ENCODE measurements at regions not wholly inside any gene's neighbourhood (a gene's known extent, or its start where the extent isn't known, plus 50 kb on each side); places are given as distances from the start of the nearest gene placed in this dataset.

DNA sequence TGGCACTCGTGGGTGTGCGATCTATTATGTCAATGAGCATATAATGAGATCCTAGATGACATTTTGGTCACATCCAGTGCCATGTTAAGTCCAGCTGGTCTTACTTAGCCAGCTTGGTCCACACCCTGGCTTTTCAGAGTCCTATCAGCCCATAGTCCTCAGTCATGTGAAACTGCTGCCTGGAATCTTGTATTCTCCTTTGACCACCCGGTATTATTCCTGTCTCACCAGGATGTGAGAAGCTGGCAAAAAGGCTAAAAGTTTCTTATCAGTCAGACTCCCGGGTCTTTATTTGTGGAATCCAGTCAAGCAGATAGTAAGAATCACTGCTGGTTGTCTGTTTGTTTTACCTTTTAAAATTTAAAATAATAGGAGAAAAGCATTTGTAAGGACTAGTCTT, 705.6 kb upstream of the GHITM start:
- H4K8ac ChIP-seq (ENCODE audit: extremely low read depth, insufficient read depth, low read length): no peak overlapping the region
- no peak overlapping the region for H3K9ac ChIP-seq (replicated peaks in 1 of 4; ENCODE audit: extremely low read depth in 1 of 4, low read depth in 3 of 4, low read length in 3 of 4)
- H3K56ac ChIP-seq (replicated peaks; ENCODE audit: insufficient read length, low read depth, low read length): no peak overlapping the region
- FAIRE-seq: no peak
- no peak overlapping the region for H3K4ac ChIP-seq (replicated peaks; ENCODE audit: insufficient read length, low read depth, low read length)
- H2BK20ac ChIP-seq (ENCODE audit: low read length): no peak overlapping the region
- no peak overlapping the region for H3K27ac ChIP-seq (ENCODE audit: low read depth, low read length)
- H2AK5ac ChIP-seq (ENCODE audit: low read depth, low read length): no peak overlapping the region
- no peak overlapping the region for H3K18ac ChIP-seq (ENCODE audit: extremely low read depth, low read length)
- no peaks in the 10 kb centered on the region for H3K79me1 ChIP-seq (ENCODE audit: low read depth, low read length)
- no peaks in the 10 kb centered on the region for H4K20me1 ChIP-seq (replicated peaks in 1 of 2; ENCODE audit: control insufficient read depth in 1 of 2, insufficient read depth in 2 of 2, low read length in 2 of 2)
- H3K14ac ChIP-seq (ENCODE audit: insufficient read length): no peak overlapping the region
- 93% methylated on average over 4 of the region's 4 CpGs; no CpG with 5 or more reads in 1 of the 2 experiments for WGBS, 2 experiments (ENCODE audit: extremely low coverage in 1 of 2, insufficient coverage in 1 of 2, insufficient read length in 1 of 2, insufficient replicate concordance in 2 of 2, low coverage in 1 of 2, low lambda C conversion rate in 2 of 2, missing lambda C conversion rate in 1 of 2)
- peaks cover under 1 to 9% of the 10 kb centered on the region in 2 experiments; a peak in 2 of 4 replicates for H3K9me3 ChIP-seq (ENCODE audit: insufficient read depth in 2 of 2, low read depth in 1 of 2, low read length in 1 of 2)
- no peak overlapping the region for H3K23ac ChIP-seq (ENCODE audit: insufficient read length)
- H3K79me2 ChIP-seq (ENCODE audit: control insufficient read depth in 1 of 2, insufficient read depth in 2 of 2, low read length in 2 of 2): no peaks in the 10 kb centered on the region
- no peak overlapping the region for H4K5ac ChIP-seq (ENCODE audit: insufficient read length, low read depth, low read length)
- peaks cover 0 to 4% (median 0%) of the 10 kb centered on the region in 4 experiments; a peak in 2 of 7 replicates for H3K4me1 ChIP-seq (replicated peaks in 1 of 4; ENCODE audit: control insufficient read depth in 3 of 4, insufficient read depth in 4 of 4, low read length in 3 of 4)
- H2BK5ac ChIP-seq (ENCODE audit: low read depth, low read length): no peak overlapping the region
- no peaks in the 10 kb centered on the region for H3K27me3 ChIP-seq (replicated peaks in 1 of 4; ENCODE audit: control insufficient read depth in 3 of 4, extremely low read depth in 1 of 4, insufficient read depth in 3 of 4, low read length in 3 of 4)
- H4K91ac ChIP-seq (replicated peaks; ENCODE audit: insufficient read length, low read length): no peak overlapping the region
- H3K36me3 ChIP-seq (ENCODE audit: control insufficient read depth in 2 of 4, insufficient read depth in 4 of 4, low read length in 3 of 4): no peaks in the 10 kb centered on the region; a peak in 1 of 8 replicates
- H3K23me2 ChIP-seq (ENCODE audit: low read depth, low read length): no peaks in the 10 kb centered on the region
- H3K4me3 ChIP-seq (ENCODE audit: extremely low read depth in 1 of 4, insufficient read depth in 2 of 4, low read depth in 3 of 4, low read length in 4 of 4): no peak overlapping the region
- ChIA-PET POLR2A (ENCODE audit: partially characterized antibody) (no interaction called here), CTCF (ENCODE audit: partially characterized antibody) (interaction anchor here (1.1 kb wide), 1 partner anchor 593 kb away, joined by 3 read pairs; no protein-coding TSS in a partner anchor)
- H3K4me2 ChIP-seq (ENCODE audit: insufficient read depth in 1 of 2, low read depth in 2 of 2, low read length in 2 of 2): no peak overlapping the region
- no peak overlapping the region for H2BK120ac ChIP-seq (replicated peaks; ENCODE audit: low read depth, low read length)
- DNase-seq (ENCODE audit: low read depth in 1 of 2, low spot score in 2 of 2): no peak
- H2BK15ac ChIP-seq (ENCODE audit: low read length): no peak overlapping the region
- H2BK12ac ChIP-seq (ENCODE audit: low read depth, low read length): no peak overlapping the region
- no peak overlapping the region for H2AFZ ChIP-seq (ENCODE audit: low read length)
- TF ChIP-seq NRF1 (IDR thresholded peaks at IDR 0.05; ENCODE audit: low read depth, low read length) (no peak), SUZ12 (IDR thresholded peaks at IDR 0.05; ENCODE audit: low read length) (no peak), EGR1 (IDR thresholded peaks at IDR 0.05; ENCODE audit: borderline replicate concordance, low read depth, low read length) (no peak), POLR2AphosphoS5 (IDR thresholded peaks at IDR 0.05; ENCODE audit: low read depth, low read length) (no peak), NANOG (IDR thresholded peaks at IDR 0.05; ENCODE audit: insufficient read depth, low read depth, low read length, poor library complexity, severe bottlenecking) (no peak), RXRA (IDR thresholded peaks at IDR 0.05; ENCODE audit: insufficient read depth, low read depth, low read length) (no peak), PHF8 (conservative IDR thresholded peaks at IDR 0.05; ENCODE audit: low read depth, low read length) (no peak), ZNF274 (IDR thresholded peaks at IDR 0.05; ENCODE audit: borderline replicate concordance, extremely low read depth, low read length) (no peak), CBX8 (IDR thresholded peaks at IDR 0.05; ENCODE audit: borderline replicate concordance, low read depth, low read length) (no peak), SP4 (IDR thresholded peaks at IDR 0.05; ENCODE audit: low read length) (no peak), CEBPB (IDR thresholded peaks at IDR 0.05; ENCODE audit: low read depth, low read length) (no peak), KDM4A (IDR thresholded peaks at IDR 0.05; ENCODE audit: low read depth, low read length, severe bottlenecking) (no peak), SRF (IDR thresholded peaks at IDR 0.05; ENCODE audit: low read depth, low read length) (no peak)
- TF ChIP-seq, protein P1, sequence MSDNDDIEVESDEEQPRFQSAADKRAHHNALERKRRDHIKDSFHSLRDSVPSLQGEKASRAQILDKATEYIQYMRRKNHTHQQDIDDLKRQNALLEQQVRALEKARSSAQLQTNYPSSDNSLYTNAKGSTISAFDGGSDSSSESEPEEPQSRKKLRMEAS (IDR thresholded peaks at IDR 0.05): no peak
